SK-N-SH (cell line): ENCODE measurements at regions not wholly inside any gene's neighbourhood (a gene's known extent, or its start where the extent isn't known, plus 50 kb on each side); places are given as distances from the start of the nearest gene placed in this dataset.

Experiments used
- CTCF ChIP-seq: fragments of 200-600 bp; sonication (generic); IDR thresholded peaks from 2 replicates; pipeline ENCODE4 v1.6.1; 2017; ENCODE audit warnings: antibody characterized with exemption, mild to moderate bottlenecking, moderate library complexity
- EP300 ChIP-seq, 2 experiments: IDR thresholded peaks; 2 replicates each; pipeline versions ENCODE4 v1.4.0 to v1.6.1; 2012; ENCODE audit warnings: borderline replicate concordance in 1 of 2, low read depth in 1 of 2, low read length in 1 of 2
- EZH2phosphoT487 ChIP-seq: fragments of 200-600 bp; sonication (generic); IDR thresholded peaks from 2 replicates; pipeline ENCODE4 v1.6.1; 2017; ENCODE audit warnings: low read depth, mixed run types, mild to moderate bottlenecking, antibody characterized with exemption, moderate library complexity, borderline replicate concordance
- FOXJ3 ChIP-seq: sonication (generic); formaldehyde crosslinking; IDR thresholded peaks from 2 replicates; pipeline ENCODE4 v1.5.1; 2020; ENCODE audit warnings: mild to moderate bottlenecking, missing genetic modification reagents
- GABPA ChIP-seq: IDR thresholded peaks from 2 replicates; pipeline ENCODE4 v1.4.0; 2012; ENCODE audit warnings: low read depth, mild to moderate bottlenecking
- NFIC ChIP-seq: IDR thresholded peaks from 2 replicates; pipeline ENCODE4 v1.4.0; 2012; ENCODE audit warnings: borderline replicate concordance
- RAD21 ChIP-seq: IDR thresholded peaks from 2 replicates; pipeline ENCODE4 v1.6.1; 2012; ENCODE audit warnings: mild to moderate bottlenecking, low read length
- SIN3A ChIP-seq: IDR thresholded peaks from 2 replicates; pipeline ENCODE4 v1.6.1; 2012; ENCODE audit warnings: low read depth, mild to moderate bottlenecking, low read length, moderate library complexity, borderline replicate concordance
- TAF1 ChIP-seq: IDR thresholded peaks from 2 replicates; pipeline ENCODE4 v1.6.1; 2012; ENCODE audit warnings: low read depth, mild to moderate bottlenecking, low read length, moderate library complexity, borderline replicate concordance
- TCF12 ChIP-seq: IDR thresholded peaks from 2 replicates; pipeline ENCODE4 v1.4.0; 2012

- TF ChIP-seq FOXJ3 (CRISPR knock-in tag) (no peak), TCF12 (no peak), TAF1 (no peak), GABPA (no peak), SIN3A (no peak), EP300 (IDR thresholded peaks at IDR 0.05; ENCODE audit: borderline replicate concordance in 1 of 2, low read depth in 1 of 2, low read length in 1 of 2) (no peak), RAD21 (no peak), EZH2phosphoT487 (no peak), CTCF (no peak), NFIC (no peak)
Measured at GRCh38 chr9:109629615-109630014, 131.5 kb upstream of the PTPN3 start.
